K562 (cell line): ENCODE measurements at regions not wholly inside any gene's neighbourhood (a gene's known extent, or its start where the extent isn't known, plus 50 kb on each side); places are given as distances from the start of the nearest gene placed in this dataset.

Experiments
- ATAC-seq: fragments of 200-7000 bp; cut with Tn5 transposase; 3 replicates; pipeline ENCODE4 v1.9.1; 2020; ENCODE audit warnings: moderate library complexity
- BruUV-seq: library from RNA; stranded (reverse); fragments of 400-500 nt; replicated peaks from 2 replicates; lab custom pipeline; 2021; lab: Mats Ljungman, UMichigan
- CTCF ChIA-PET: fragments of 300-600 bp; formaldehyde crosslinking; extraction: SDS; loops from one replicate; lab custom pipeline; 2021; ENCODE audit warnings: low intra/inter-chr PET ratio; lab: Yijun Ruan, JAX
- POLR2A ChIA-PET: fragments of 300-600, 350-650 bp; sonication (Branson Sonifier 250); formaldehyde crosslinking; extraction: SDS; loops from one replicate; lab custom pipeline; 2021; ENCODE audit warnings: antibody characterized with exemption, inconsistent platforms; lab: Yijun Ruan, JAX
- DNase-seq, 4 experiments: peaks; one replicate each; pipeline versions ENCODE4 v3.0.0 to v3.0.0-alpha.2; 2011 to 2018; ENCODE audit warnings: low spot score in 3 of 4, mixed read lengths in 3 of 4; ENCODE audit errors: extremely low read depth in 1 of 4
- FAIRE-seq: peaks from 2 replicates; lab custom pipeline; 2011; peaks lifted over from hg19 to GRCh38; lab: Jason Lieb, UNC
- H2AFZ ChIP-seq: 2 replicates; pipeline ENCODE4 v1.6.0; 2011; ENCODE audit warnings: low read depth, low read length, control low read depth, inconsistent platforms
- H3K27ac ChIP-seq: fragments of 200-600 bp; 3 replicates; pipeline ENCODE4 v1.8.0; 2011; ENCODE audit warnings: low read depth, mild to moderate bottlenecking, control low read depth, inconsistent platforms, low read length, moderate library complexity, mixed read lengths; ENCODE audit errors: extremely low read depth
- H3K27me3 ChIP-seq, 2 experiments: fragments of 300-600 bp in 1 of 2; 2 replicates in 1 of 2; 3 replicates in 1 of 2; pipeline versions ENCODE4 v1.6.0 to v1.8.0; 2011; ENCODE audit warnings: inconsistent platforms in 2 of 2, low read length in 2 of 2, mild to moderate bottlenecking in 1 of 2, mixed read lengths in 1 of 2, moderate library complexity in 1 of 2; ENCODE audit not compliant: control insufficient read depth in 2 of 2, insufficient read depth in 2 of 2
- H3K36me3 ChIP-seq: fragments of 300-600 bp; 3 replicates; pipeline ENCODE4 v1.8.0; 2011; ENCODE audit warnings: mild to moderate bottlenecking, low read length, inconsistent platforms; ENCODE audit not compliant: control insufficient read depth, insufficient read depth
- H3K4me1 ChIP-seq, 2 experiments: fragments of 200-600 bp in 1 of 2; replicated peaks in 1 of 2; 2 replicates in 1 of 2; 3 replicates in 1 of 2; pipeline versions ENCODE4 v1.5.1 to v1.8.0; 2011; ENCODE audit warnings: inconsistent platforms in 2 of 2, low read length in 2 of 2, mild to moderate bottlenecking in 1 of 2, mixed read lengths in 1 of 2, moderate library complexity in 1 of 2; ENCODE audit not compliant: control insufficient read depth in 2 of 2, insufficient read depth in 2 of 2
- H3K4me2 ChIP-seq: 2 replicates; pipeline ENCODE4 v1.6.1; 2011; ENCODE audit warnings: low read length, control low read depth, inconsistent platforms, mixed read lengths; ENCODE audit not compliant: insufficient read depth
- H3K4me3 ChIP-seq: fragments of 200-600 bp; sonication (generic), shearing (Covaris generic); 2 replicates; pipeline ENCODE4 v1.5.1; 2016; ENCODE audit warnings: control low read depth, inconsistent platforms
- H3K79me2 ChIP-seq: fragments of 200-600 bp; 3 replicates; pipeline ENCODE4 v1.8.0; 2011; ENCODE audit warnings: low read length, inconsistent platforms; ENCODE audit not compliant: control insufficient read depth, insufficient read depth
- H3K9ac ChIP-seq, 2 experiments: 2 replicates each; pipeline versions ENCODE4 v1.6.0 to v1.6.1; 2011; ENCODE audit warnings: low read depth in 2 of 2, low read length in 2 of 2, control low read depth in 1 of 2, inconsistent platforms in 1 of 2, mild to moderate bottlenecking in 1 of 2, mixed read lengths in 1 of 2; ENCODE audit not compliant: insufficient read depth in 1 of 2
- H3K9me1 ChIP-seq: one replicate; pipeline ENCODE4 v1.6.0; 2011; ENCODE audit warnings: inconsistent platforms, mild to moderate bottlenecking, low read length, moderate library complexity; ENCODE audit not compliant: control insufficient read depth, insufficient read depth
- H3K9me3 ChIP-seq: replicated peaks from 2 replicates; pipeline ENCODE4 v1.5.1; 2011; ENCODE audit warnings: low read depth, low read length, inconsistent platforms; ENCODE audit not compliant: control insufficient read depth, insufficient read depth
- H4K20me1 ChIP-seq: replicated peaks from 2 replicates; pipeline ENCODE4 v1.6.1; 2011; ENCODE audit warnings: low read length, inconsistent platforms, mixed read lengths; ENCODE audit not compliant: control insufficient read depth, insufficient read depth
- BCOR ChIP-seq: fragments of 450-650 bp; IDR thresholded peaks from 2 replicates; pipeline ENCODE4 v1.6.1; 2016
- DLX4 ChIP-seq: fragments of 250-450 bp; sonication (Bioruptor Pico); IDR thresholded peaks from 2 replicates; pipeline ENCODE4 v1.6.1; 2021; ENCODE audit warnings: mild to moderate bottlenecking
- FOXP1 ChIP-seq: sonication (generic); formaldehyde crosslinking; IDR thresholded peaks from 2 replicates; pipeline ENCODE4 v1.8.0; 2022; ENCODE audit warnings: mild to moderate bottlenecking, missing genetic modification reagents
- GATAD2A ChIP-seq: fragments of 450-650 bp; IDR thresholded peaks from 2 replicates; pipeline ENCODE4 v1.6.1; 2017
- KAT8 ChIP-seq: fragments of 450-650 bp; IDR thresholded peaks from 2 replicates; pipeline ENCODE4 v1.6.1; 2016; ENCODE audit warnings: low read depth, mild to moderate bottlenecking
- MAFF ChIP-seq: IDR thresholded peaks from 2 replicates; pipeline ENCODE4 v1.6.1; 2012; ENCODE audit warnings: low read length, improper control_type of control experiment
- MYC ChIP-seq, 2 experiments: fragments of 250-450 bp in 1 of 2; sonication (Bioruptor Pico) in 1 of 2; IDR thresholded peaks; 2 replicates each; pipeline versions ENCODE4 v1.5.1 to v1.6.1; 2012 to 2021; ENCODE audit warnings: low read depth in 2 of 2, borderline replicate concordance in 1 of 2, improper control_type of control experiment in 1 of 2, low read length in 1 of 2, mild to moderate bottlenecking in 1 of 2, moderate library complexity in 1 of 2
- PTBP1 ChIP-seq: fragments of 200-400 bp; formaldehyde crosslinking; IDR thresholded peaks from 2 replicates; pipeline ENCODE4 v1.6.1; 2017; ENCODE audit warnings: low read depth, low read length
- TCF7L2 ChIP-seq: fragments of 150-350 bp; IDR thresholded peaks from 2 replicates; pipeline ENCODE4 v1.6.1; 2016; ENCODE audit warnings: low read depth, mild to moderate bottlenecking, low read length, moderate library complexity
- ZBTB49 ChIP-seq: sonication (generic); formaldehyde crosslinking; IDR thresholded peaks from 2 replicates; pipeline ENCODE4 v1.8.0; 2022; ENCODE audit warnings: missing genetic modification reagents, mild to moderate bottlenecking, borderline replicate concordance
- ZNF445 ChIP-seq: fragments of 250-450 bp; sonication (Bioruptor Pico); IDR thresholded peaks from 2 replicates; pipeline ENCODE4 v1.4.0; 2020; ENCODE audit warnings: low read depth, mild to moderate bottlenecking, moderate library complexity
- WGBS: fragments of 100-300 bp; shearing (Covaris generic); methylation state at CpG from one replicate; pipeline ENCODE4 v1.1.6; 2016; ENCODE audit warnings: low coverage, mixed read lengths; ENCODE audit not compliant: insufficient coverage; ENCODE audit errors: missing lambda C conversion rate; 5-methylcytosine and 5-hydroxymethylcytosine counted together
- in situ Hi-C: fragments of 300-500 bp; cut with MboI; formaldehyde crosslinking; loops from 4 replicates; pipeline ENCODE4 v1.15.0; 2018; ENCODE audit warnings: inconsistent platforms, mixed read lengths
- intact Hi-C: fragments of 100-400 bp; cut with micrococcal nuclease; formaldehyde crosslinking; loops from 2 replicates; pipeline ENCODE4 v1.14.2; 2022

- no peaks in the 10 kb centered on the region for H3K79me2 ChIP-seq
- in situ Hi-C loops, result no loop called here
These were observed 1361.9 kb upstream of the ADGRL3 start for GRCh38 chr4:59838236-59838635.

More at GRCh38 chr4:59838236-59838635, 1361.9 kb upstream of the ADGRL3 start:
- TF ChIP-seq TCF7L2, result no peak
- TF ChIP-seq BCOR, result no peak
- TF ChIP-seq PTBP1, result no peak
- no peak for TF ChIP-seq DLX4 (CRISPR knock-in tag)
- no peak for TF ChIP-seq KAT8
- TF ChIP-seq FOXP1 (CRISPR knock-in tag), result no peak
- TF ChIP-seq ZNF445, result no peak
- TF ChIP-seq GATAD2A, result no peak
- TF ChIP-seq MYC (IDR thresholded peaks at IDR 0.05; ENCODE audit: low read depth, low read length), result no peak
- TF ChIP-seq MYC (CRISPR knock-in tag; IDR thresholded peaks at IDR 0.05; ENCODE audit: borderline replicate concordance, low read depth), result no peak
- TF ChIP-seq MAFF, result no peak
- TF ChIP-seq ZBTB49 (CRISPR knock-in tag), result no peak
- Histone ChIP-seq H3K9me1 (no peaks in the 10 kb centered on the region), H3K27ac (no peak overlapping the region), H3K9me3 (no peaks in the 10 kb centered on the region), H3K4me3 (no peak overlapping the region), H4K20me1 (no peaks in the 10 kb centered on the region), H3K4me1 (no peaks in the 10 kb centered on the region), H3K36me3 (no peaks in the 10 kb centered on the region), H3K27me3 (no peaks in the 10 kb centered on the region), H3K9ac (no peak overlapping the region), H2AFZ (no peak overlapping the region), H3K4me2 (no peak overlapping the region)
- WGBS, result 0% methylated on average over 3 of the region's 3 CpGs
- ATAC-seq, result no peak
- no peak for FAIRE-seq
- no peak for DNase-seq
- ChIA-PET POLR2A (no interaction called here), CTCF (no interaction called here)
- intact Hi-C loops, result no loop called here
- no TSS peak for BruUV-seq
